Adrenal gland (tissue), 9 donors: ENCODE measurements at regions not wholly inside any gene's neighbourhood (a gene's known extent, or its start where the extent isn't known, plus 50 kb on each side); places are given as distances from the start of the nearest gene placed in this dataset.
"Not testable (repeated sequence)": the region's sequence is repeated elsewhere in the genome, so short reads cannot be mapped to it uniquely, and the experiment has no call there.

ENCODE experiments used
- DNase-seq, 7 donors: peaks; one replicate each; pipeline ENCODE4 v3.0.0-alpha.2; 2019 to 2020
- H3K27ac ChIP-seq, 5 donors: fragments of 200-600 bp; sonication (generic) in 4 of 5; 1 replicate in 3 of 5; 2 replicates in 2 of 5; pipeline versions ENCODE4 v1.5.1 to v1.8.0; 2016 to 2020; ENCODE audit warnings: mild to moderate bottlenecking in 1 of 5
- H3K27me3 ChIP-seq: fragments of 200-600 bp; 2 replicates; pipeline ENCODE4 v1.8.0; 2021
- H3K36me3 ChIP-seq, 2 donors: fragments of 200-600 bp; replicated peaks in 1 of 2; 1 replicate in 1 of 2; 2 replicates in 1 of 2; pipeline versions ENCODE4 v1.5.1 to v1.8.0; 2018 to 2022
- H3K4me1 ChIP-seq, 2 donors: fragments of 200-600 bp; replicated peaks in 1 of 2; 1 replicate in 1 of 2; 2 replicates in 1 of 2; pipeline versions ENCODE4 v1.5.1 to v1.8.0; 2018 to 2021
- H3K4me3 ChIP-seq, 4 donors: fragments of 200-600 bp; sonication (generic) in 3 of 4; one replicate each; pipeline ENCODE4 v1.5.1; 2016 to 2018
- H3K9me3 ChIP-seq, 3 donors: fragments of 200-600 bp; sonication (generic) in 1 of 3; replicated peaks in 1 of 3; 1 replicate in 2 of 3; 2 replicates in 1 of 3; pipeline versions ENCODE4 v1.5.1 to v1.8.0; 2016 to 2021
- POLR2A ChIP-seq, 2 donors: fragments of 450-650 bp; IDR thresholded peaks; one replicate each; pipeline ENCODE4 v1.6.1; 2017; ENCODE audit warnings: antibody characterized with exemption in 2 of 2, mild to moderate bottlenecking in 2 of 2, moderate library complexity in 1 of 2
- WGBS, 4 donors: extraction: QIAGEN DNeasy Blood & Tissue Kit in 2 of 4; methylation state at CpG; one replicate each; pipeline versions ENCODE4 v1.1.5 to v1.1.7; 2013 to 2017; 5-methylcytosine and 5-hydroxymethylcytosine counted together
- intact Hi-C, 2 donors: fragments of 100-400 bp; cut with DNase I; formaldehyde crosslinking; loops; one replicate each; pipeline versions ENCODE4 v1.14.1 to v1.15.0; 2022 to 2023
- TF ChIP-seq, protein P1 (sequence below), 6 experiments: fragments of 450-650 bp in 4 of 6; fragments of 200-600 bp in 2 of 6; sonication (generic) in 1 of 6; IDR thresholded peaks; 1 replicate in 5 of 6; 2 replicates in 1 of 6; pipeline versions ENCODE4 v1.5.1 to v1.8.0; 2016 to 2021; ENCODE audit warnings: antibody characterized with exemption in 6 of 6, mild to moderate bottlenecking in 2 of 6, moderate library complexity in 1 of 6
- donor health status: healthy with polysubstance abuse.
- donor health status: Bipolar disorder and iron deficiency.
- donor health status: DM: yes; HTN: yes; CAD: no.
- donor health status: DM: no; HTN: no; CAD: no.
- donor health status: DM: no; HTN: no; CAD: no.

DNA sequence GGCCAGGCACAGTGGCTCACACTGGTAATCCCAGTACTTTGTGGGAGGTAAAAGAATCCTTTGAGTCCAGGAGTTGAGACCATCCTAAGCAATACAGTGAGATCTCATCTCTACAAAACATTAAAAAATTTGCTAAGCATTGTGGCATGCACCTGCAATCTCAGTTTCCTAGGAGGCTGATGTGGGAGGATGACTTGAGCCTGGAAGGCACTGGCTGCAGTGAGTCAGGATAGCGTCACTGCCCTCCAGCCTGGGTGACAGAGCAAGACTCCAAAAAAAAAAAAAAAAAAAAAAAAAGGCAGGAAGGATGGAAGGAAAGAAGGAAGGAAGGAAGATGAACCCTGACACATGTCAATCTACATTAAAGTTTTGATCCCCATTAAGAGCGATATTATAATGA, 1452.2 kb upstream of the ACO1 start:
- Histone ChIP-seq H3K9me3 (no peaks in the 10 kb centered on the region), H3K4me1 (no peaks in the 10 kb centered on the region), H3K4me3 (no peak overlapping the region), H3K36me3 (no peaks in the 10 kb centered on the region), H3K27ac (no peak overlapping the region), H3K27me3 (no peaks in the 10 kb centered on the region)
- WGBS, 4 donors = 73 to 76% (median 75%) methylated on average over 2 of the region's 2 CpGs
- intact Hi-C loops = no loop called here
- peak in 3 of 7 donors; percentile 8 to 28 (median 13) for DNase-seq
- TF ChIP-seq POLR2A (IDR thresholded peaks at IDR 0.05) = no peak
- TF ChIP-seq, protein P1, sequence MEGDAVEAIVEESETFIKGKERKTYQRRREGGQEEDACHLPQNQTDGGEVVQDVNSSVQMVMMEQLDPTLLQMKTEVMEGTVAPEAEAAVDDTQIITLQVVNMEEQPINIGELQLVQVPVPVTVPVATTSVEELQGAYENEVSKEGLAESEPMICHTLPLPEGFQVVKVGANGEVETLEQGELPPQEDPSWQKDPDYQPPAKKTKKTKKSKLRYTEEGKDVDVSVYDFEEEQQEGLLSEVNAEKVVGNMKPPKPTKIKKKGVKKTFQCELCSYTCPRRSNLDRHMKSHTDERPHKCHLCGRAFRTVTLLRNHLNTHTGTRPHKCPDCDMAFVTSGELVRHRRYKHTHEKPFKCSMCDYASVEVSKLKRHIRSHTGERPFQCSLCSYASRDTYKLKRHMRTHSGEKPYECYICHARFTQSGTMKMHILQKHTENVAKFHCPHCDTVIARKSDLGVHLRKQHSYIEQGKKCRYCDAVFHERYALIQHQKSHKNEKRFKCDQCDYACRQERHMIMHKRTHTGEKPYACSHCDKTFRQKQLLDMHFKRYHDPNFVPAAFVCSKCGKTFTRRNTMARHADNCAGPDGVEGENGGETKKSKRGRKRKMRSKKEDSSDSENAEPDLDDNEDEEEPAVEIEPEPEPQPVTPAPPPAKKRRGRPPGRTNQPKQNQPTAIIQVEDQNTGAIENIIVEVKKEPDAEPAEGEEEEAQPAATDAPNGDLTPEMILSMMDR (IDR thresholded peaks at IDR 0.05) = no peak

DNA sequence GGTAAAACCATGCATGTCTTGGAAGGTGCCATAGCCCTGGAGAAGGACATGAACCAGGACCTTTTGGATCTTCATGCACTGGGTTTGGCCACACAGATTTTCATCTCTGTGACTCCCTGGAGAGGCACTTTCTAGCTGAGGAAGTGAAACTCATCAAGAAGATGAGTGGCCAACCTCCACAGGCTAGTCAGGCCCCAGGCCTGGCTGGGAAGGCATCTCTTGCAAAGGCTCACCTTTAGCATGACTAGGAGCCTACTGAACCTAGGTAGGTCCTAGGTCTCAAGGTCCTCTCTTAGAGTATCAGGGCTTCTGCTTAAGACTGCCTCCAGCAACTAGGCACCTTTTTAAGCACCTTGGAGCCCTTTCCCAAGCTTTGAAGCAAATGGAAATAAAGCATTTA, 1448.7 kb upstream of the ACO1 start:
- H3K27me3 ChIP-seq = no peaks in the 10 kb centered on the region
- TF ChIP-seq, protein P1 (IDR thresholded peaks at IDR 0.05) = no peak
- no peak for TF ChIP-seq POLR2A (IDR thresholded peaks at IDR 0.05)
- no peak for DNase-seq
- H3K9me3 ChIP-seq = no peaks in the 10 kb centered on the region
- H3K36me3 ChIP-seq = no peaks in the 10 kb centered on the region
- intact Hi-C loops = no loop called here
- H3K4me3 ChIP-seq = no peak overlapping the region
- no peak overlapping the region for H3K27ac ChIP-seq
- no peaks in the 10 kb centered on the region for H3K4me1 ChIP-seq

DNA sequence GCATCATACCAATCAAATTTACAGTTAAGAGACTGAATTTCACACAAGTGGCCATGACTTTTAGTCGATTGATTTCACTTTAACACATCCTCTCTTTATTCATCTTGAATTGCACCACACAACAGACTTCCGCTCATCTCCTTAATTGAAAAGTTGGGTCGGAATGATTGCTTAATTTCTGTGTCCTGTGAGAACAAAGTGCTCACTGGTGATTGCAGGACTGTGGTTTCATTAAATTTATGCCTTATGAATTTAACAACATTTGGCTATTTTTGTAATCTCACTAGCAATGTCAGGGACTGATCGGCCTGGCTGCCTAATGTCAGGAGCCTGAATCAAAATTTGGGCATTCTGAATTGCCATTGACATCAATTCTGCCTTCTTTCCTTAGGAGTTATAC, 1447.3 kb upstream of the ACO1 start:
- Histone ChIP-seq H3K4me1 (no peaks in the 10 kb centered on the region), H3K36me3 (no peaks in the 10 kb centered on the region), H3K9me3 (no peaks in the 10 kb centered on the region), H3K27me3 (no peaks in the 10 kb centered on the region), H3K4me3 (no peak overlapping the region), H3K27ac (no peak overlapping the region)
- DNase-seq = no peak
- WGBS, 4 donors = 71 to 82% (median 77%) methylated on average over 4 of the region's 4 CpGs
- TF ChIP-seq, protein P1 (IDR thresholded peaks at IDR 0.05) = no peak
- TF ChIP-seq POLR2A (IDR thresholded peaks at IDR 0.05) = no peak
- intact Hi-C loops = no loop called here

DNA sequence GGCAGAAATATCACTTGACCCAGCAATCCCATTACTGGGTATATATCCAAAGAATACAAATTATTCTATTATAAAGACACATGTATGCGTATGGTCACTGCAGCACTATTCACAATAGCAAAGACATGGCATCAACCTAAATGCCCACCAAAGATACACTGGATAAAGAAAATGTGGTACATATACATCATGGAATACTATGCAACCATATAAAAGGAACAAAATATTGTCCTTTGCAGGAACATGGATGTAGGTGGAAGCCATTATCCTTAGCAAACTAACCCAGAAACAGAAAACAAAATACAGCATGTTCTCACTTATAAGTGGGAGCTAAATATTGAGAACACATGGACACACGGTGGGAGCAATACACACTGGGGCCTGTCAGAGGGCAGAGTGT, 1441.6 kb upstream of the ACO1 start:
- DNase-seq, intact Hi-C loops, H3K4me1 ChIP-seq, H3K9me3 ChIP-seq, H3K4me3 ChIP-seq, H3K36me3 ChIP-seq, H3K27ac ChIP-seq, H3K27me3 ChIP-seq: not testable (repeated sequence)
- WGBS, 4 donors = 87 to 98% (median 91%) methylated on average over 2 of the region's 2 CpGs

DNA sequence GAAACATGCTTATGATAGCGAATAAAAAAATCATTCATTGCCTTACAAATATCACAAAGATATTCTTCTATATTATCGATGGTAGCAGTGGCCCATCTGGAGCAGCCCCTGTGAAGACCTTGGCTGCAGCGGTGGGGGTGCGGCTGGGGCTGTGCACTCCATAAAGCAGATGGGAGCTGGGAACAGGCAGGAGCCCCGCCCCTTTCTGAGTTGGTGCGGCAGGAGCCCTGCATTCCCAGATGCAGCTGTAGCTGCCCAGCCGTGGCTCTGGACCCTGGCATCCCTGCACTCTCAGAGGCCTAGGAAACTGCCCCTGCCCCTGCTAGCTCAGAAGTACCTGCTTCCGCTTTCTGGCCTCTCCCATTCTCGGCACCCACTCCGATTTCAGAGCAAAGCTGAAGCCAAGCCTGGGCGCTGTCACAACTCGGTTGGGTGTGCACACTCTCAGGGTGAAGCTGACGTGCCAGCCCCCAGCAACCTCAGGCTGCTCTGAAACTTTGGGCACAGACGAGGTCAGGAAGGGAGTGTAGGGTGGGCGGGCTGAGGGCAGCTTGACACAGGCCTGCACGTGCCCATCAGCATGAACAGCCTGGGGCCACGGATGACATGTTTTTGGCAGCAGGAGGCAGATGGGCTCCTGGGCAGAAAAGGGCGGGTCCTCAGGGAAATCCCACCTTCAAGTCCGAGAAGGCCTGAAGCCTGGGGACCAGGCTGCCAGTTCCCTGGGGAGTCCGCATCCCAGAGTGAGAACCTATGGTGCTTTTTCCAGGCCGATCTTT, 1440.8 kb upstream of the ACO1 start:
- intact Hi-C loops = no loop called here
- H3K4me1 ChIP-seq = no peaks in the 10 kb centered on the region
- no peaks in the 10 kb centered on the region for H3K27me3 ChIP-seq
- H3K27ac ChIP-seq = no peak overlapping the region
- H3K9me3 ChIP-seq = no peaks in the 10 kb centered on the region
- TF ChIP-seq POLR2A (IDR thresholded peaks at IDR 0.05) = no peak
- TF ChIP-seq, protein P1 (IDR thresholded peaks at IDR 0.05) = no peak
- DNase-seq = no peak
- no peaks in the 10 kb centered on the region for H3K36me3 ChIP-seq
- 86 to 92% (median 88%) methylated on average over 13 to 21 of the region's 21 CpGs for WGBS, 4 donors
- no peak overlapping the region for H3K4me3 ChIP-seq
